ENCODE measurements at regions not wholly inside any gene's neighbourhood (a gene's known extent, or its start where the extent isn't known, plus 50 kb on each side); places are given as distances from the start of the nearest gene placed in this dataset.

DNA sequence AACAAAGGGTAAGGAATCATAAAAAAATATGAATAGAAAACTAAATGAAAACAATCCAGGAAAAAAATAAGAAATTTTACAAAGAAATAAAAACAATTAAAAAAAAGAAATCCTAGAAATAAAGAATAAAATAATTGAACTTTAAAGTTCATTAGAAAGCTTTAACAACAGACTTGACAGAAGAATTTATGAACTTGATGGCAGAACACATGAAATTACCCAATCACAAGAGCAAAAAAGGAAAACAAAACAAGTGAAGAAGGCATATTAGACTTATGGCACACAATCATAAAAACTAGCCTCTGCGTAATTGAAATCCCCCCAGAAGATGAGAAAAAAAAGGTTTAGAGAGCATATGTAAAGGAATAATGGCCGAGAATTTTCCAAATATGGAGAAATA, 802.5 kb upstream of the B3GALT2 start:
- in situ Hi-C loops (cut with MboI) (no loop called here), intact Hi-C loops (cut with micrococcal nuclease) (no loop called here)
- Histone ChIP-seq H3K27me3 (ENCODE audit: control insufficient read depth in 2 of 2, insufficient read depth in 2 of 2, low read length in 2 of 2) (no peaks in the 10 kb centered on the region), H3K79me2 (ENCODE audit: control insufficient read depth, insufficient read depth, low read length) (no peaks in the 10 kb centered on the region), H2AFZ (ENCODE audit: low read depth, low read length) (no peak overlapping the region), H3K9me1 (ENCODE audit: control insufficient read depth, insufficient read depth, low read length) (no peaks in the 10 kb centered on the region), H3K4me1 (replicated peaks in 1 of 2; ENCODE audit: control insufficient read depth in 2 of 2, insufficient read depth in 2 of 2, low read length in 2 of 2) (no peaks in the 10 kb centered on the region), H3K9me3 (replicated peaks; ENCODE audit: control insufficient read depth, insufficient read depth, low read depth, low read length) (peaks cover 6% of the 10 kb centered on the region), H3K4me2 (ENCODE audit: insufficient read depth, low read length) (no peak overlapping the region), H3K4me3 (no peak overlapping the region), H3K9ac (ENCODE audit: insufficient read depth in 1 of 2, low read depth in 2 of 2, low read length in 2 of 2) (no peak overlapping the region), H3K36me3 (ENCODE audit: control insufficient read depth, insufficient read depth, low read length) (no peaks in the 10 kb centered on the region), H3K27ac (ENCODE audit: extremely low read depth, low read depth, low read length) (no peak overlapping the region), H4K20me1 (replicated peaks; ENCODE audit: control insufficient read depth, insufficient read depth, low read length) (no peaks in the 10 kb centered on the region)
- no peak for FAIRE-seq
- CTCF ChIA-PET (ENCODE audit: low intra/inter-chr PET ratio) = no interaction called here
- POLR2A ChIA-PET = no interaction called here
- WGBS (ENCODE audit: insufficient coverage, low coverage, missing lambda C conversion rate) = 0% methylated on average over 2 of the region's 2 CpGs
- ATAC-seq = no peak
- no peak for DNase-seq (ENCODE audit: extremely low read depth in 1 of 4, low spot score in 3 of 4)
- no TSS peak for BruUV-seq (replicated peaks)
- TF ChIP-seq, protein P1, sequence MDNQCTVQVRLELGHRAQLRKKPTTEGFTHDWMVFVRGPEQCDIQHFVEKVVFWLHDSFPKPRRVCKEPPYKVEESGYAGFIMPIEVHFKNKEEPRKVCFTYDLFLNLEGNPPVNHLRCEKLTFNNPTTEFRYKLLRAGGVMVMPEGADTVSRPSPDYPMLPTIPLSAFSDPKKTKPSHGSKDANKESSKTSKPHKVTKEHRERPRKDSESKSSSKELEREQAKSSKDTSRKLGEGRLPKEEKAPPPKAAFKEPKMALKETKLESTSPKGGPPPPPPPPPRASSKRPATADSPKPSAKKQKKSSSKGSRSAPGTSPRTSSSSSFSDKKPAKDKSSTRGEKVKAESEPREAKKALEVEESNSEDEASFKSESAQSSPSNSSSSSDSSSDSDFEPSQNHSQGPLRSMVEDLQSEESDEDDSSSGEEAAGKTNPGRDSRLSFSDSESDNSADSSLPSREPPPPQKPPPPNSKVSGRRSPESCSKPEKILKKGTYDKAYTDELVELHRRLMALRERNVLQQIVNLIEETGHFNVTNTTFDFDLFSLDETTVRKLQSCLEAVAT (IDR thresholded peaks at IDR 0.05) = no peak
- TF ChIP-seq MYBL2 (IDR thresholded peaks at IDR 0.05; ENCODE audit: low read depth) = no peak
- TF ChIP-seq MYBL2 (CRISPR knock-in tag; IDR thresholded peaks at IDR 0.05; ENCODE audit: borderline replicate concordance) = no peak
- no peak for TF ChIP-seq CBFA2T3 (IDR thresholded peaks at IDR 0.05)
- TF ChIP-seq TOE1 (IDR thresholded peaks at IDR 0.05; ENCODE audit: borderline replicate concordance) = no peak
- TF ChIP-seq TOE1 (CRISPR knock-in tag; IDR thresholded peaks at IDR 0.05; ENCODE audit: borderline replicate concordance, low read depth) = no peak
- TF ChIP-seq, protein P2, sequence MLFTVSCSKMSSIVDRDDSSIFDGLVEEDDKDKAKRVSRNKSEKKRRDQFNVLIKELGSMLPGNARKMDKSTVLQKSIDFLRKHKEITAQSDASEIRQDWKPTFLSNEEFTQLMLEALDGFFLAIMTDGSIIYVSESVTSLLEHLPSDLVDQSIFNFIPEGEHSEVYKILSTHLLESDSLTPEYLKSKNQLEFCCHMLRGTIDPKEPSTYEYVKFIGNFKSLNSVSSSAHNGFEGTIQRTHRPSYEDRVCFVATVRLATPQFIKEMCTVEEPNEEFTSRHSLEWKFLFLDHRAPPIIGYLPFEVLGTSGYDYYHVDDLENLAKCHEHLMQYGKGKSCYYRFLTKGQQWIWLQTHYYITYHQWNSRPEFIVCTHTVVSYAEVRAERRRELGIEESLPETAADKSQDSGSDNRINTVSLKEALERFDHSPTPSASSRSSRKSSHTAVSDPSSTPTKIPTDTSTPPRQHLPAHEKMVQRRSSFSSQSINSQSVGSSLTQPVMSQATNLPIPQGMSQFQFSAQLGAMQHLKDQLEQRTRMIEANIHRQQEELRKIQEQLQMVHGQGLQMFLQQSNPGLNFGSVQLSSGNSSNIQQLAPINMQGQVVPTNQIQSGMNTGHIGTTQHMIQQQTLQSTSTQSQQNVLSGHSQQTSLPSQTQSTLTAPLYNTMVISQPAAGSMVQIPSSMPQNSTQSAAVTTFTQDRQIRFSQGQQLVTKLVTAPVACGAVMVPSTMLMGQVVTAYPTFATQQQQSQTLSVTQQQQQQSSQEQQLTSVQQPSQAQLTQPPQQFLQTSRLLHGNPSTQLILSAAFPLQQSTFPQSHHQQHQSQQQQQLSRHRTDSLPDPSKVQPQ (CRISPR knock-in tag; IDR thresholded peaks at IDR 0.05; ENCODE audit: borderline replicate concordance) = no peak
- no peak for TF ChIP-seq EGR1 (conservative IDR thresholded peaks at IDR 0.05)
- no peak for TF ChIP-seq ZNF146 (CRISPR knock-in tag; IDR thresholded peaks at IDR 0.05; ENCODE audit: unreplicated experiment)
- TF ChIP-seq, protein P3, sequence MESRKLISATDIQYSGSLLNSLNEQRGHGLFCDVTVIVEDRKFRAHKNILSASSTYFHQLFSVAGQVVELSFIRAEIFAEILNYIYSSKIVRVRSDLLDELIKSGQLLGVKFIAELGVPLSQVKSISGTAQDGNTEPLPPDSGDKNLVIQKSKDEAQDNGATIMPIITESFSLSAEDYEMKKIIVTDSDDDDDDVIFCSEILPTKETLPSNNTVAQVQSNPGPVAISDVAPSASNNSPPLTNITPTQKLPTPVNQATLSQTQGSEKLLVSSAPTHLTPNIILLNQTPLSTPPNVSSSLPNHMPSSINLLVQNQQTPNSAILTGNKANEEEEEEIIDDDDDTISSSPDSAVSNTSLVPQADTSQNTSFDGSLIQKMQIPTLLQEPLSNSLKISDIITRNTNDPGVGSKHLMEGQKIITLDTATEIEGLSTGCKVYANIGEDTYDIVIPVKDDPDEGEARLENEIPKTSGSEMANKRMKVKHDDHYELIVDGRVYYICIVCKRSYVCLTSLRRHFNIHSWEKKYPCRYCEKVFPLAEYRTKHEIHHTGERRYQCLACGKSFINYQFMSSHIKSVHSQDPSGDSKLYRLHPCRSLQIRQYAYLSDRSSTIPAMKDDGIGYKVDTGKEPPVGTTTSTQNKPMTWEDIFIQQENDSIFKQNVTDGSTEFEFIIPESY (CRISPR knock-in tag; IDR thresholded peaks at IDR 0.05) = no peak
- TF ChIP-seq ETV1 (tag; conservative IDR thresholded peaks at IDR 0.05; ENCODE audit: low read depth) = no peak
- TF ChIP-seq PHF20 (IDR thresholded peaks at IDR 0.05; ENCODE audit: partially characterized antibody) = no peak
- TF ChIP-seq FIP1L1 (IDR thresholded peaks at IDR 0.05; ENCODE audit: low read depth, low read length, poor library complexity, severe bottlenecking) = no peak
- no peak for TF ChIP-seq ZNF507 (tag; conservative IDR thresholded peaks at IDR 0.05)
- TF ChIP-seq TRIM28 (IDR thresholded peaks at IDR 0.05) = peak; percentile 89
- TF ChIP-seq, protein P4, sequence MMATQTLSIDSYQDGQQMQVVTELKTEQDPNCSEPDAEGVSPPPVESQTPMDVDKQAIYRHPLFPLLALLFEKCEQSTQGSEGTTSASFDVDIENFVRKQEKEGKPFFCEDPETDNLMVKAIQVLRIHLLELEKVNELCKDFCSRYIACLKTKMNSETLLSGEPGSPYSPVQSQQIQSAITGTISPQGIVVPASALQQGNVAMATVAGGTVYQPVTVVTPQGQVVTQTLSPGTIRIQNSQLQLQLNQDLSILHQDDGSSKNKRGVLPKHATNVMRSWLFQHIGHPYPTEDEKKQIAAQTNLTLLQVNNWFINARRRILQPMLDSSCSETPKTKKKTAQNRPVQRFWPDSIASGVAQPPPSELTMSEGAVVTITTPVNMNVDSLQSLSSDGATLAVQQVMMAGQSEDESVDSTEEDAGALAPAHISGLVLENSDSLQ (IDR thresholded peaks at IDR 0.05) = 0 out of 2 replicates have a peak, but pooled peaks have one; percentile 26
- no peak for TF ChIP-seq ZBTB1 (CRISPR knock-in tag; IDR thresholded peaks at IDR 0.05; ENCODE audit: borderline replicate concordance, low read depth)

Data from K562 (cell line).